Kidney (tissue), 13 donors: ENCODE measurements at regions not wholly inside any gene's neighbourhood (a gene's known extent, or its start where the extent isn't known, plus 50 kb on each side); places are given as distances from the start of the nearest gene placed in this dataset.
"Not testable (repeated sequence)": the region's sequence is repeated elsewhere in the genome, so short reads cannot be mapped to it uniquely, and the experiment has no call there.

ENCODE experiments used
- DNase-seq, 5 donors: peaks; one replicate each; pipeline ENCODE4 v3.0.0-alpha.2; 2013 to 2020
- FAIRE-seq: peaks from 2 replicates; lab custom pipeline; 2012; peaks lifted over from hg19 to GRCh38; lab: Jason Lieb, UNC
- H3K27ac ChIP-seq, 2 donors: one replicate each; pipeline ENCODE4 v1.7.0; 2013; ENCODE audit warnings: low read depth in 2 of 2, low read length in 2 of 2, inconsistent platforms in 1 of 2
- H3K27me3 ChIP-seq: one replicate; pipeline ENCODE4 v1.7.1; 2013; ENCODE audit warnings: low read length, inconsistent platforms; ENCODE audit not compliant: control insufficient read depth, insufficient read depth
- H3K36me3 ChIP-seq, 3 donors: one replicate each; pipeline versions ENCODE4 v1.7.0 to v1.7.1; 2013; ENCODE audit warnings: low read length in 3 of 3, control low read depth in 1 of 3, inconsistent platforms in 1 of 3; ENCODE audit not compliant: insufficient read depth in 3 of 3, control insufficient read depth in 2 of 3
- H3K4me1 ChIP-seq, 3 donors: one replicate each; pipeline versions ENCODE4 v1.7.0 to v1.7.1; 2013; ENCODE audit warnings: low read length in 3 of 3, inconsistent platforms in 1 of 3, low read depth in 1 of 3; ENCODE audit not compliant: control insufficient read depth in 2 of 3, insufficient read depth in 2 of 3
- H3K4me3 ChIP-seq, 3 donors: one replicate each; pipeline versions ENCODE4 v1.7.0 to v1.8.1; 2013; ENCODE audit warnings: low read length in 3 of 3, control low read depth in 1 of 3, inconsistent platforms in 1 of 3
- H3K9ac ChIP-seq, 3 donors: one replicate each; pipeline versions ENCODE4 v1.7.0 to v1.7.1; 2013; ENCODE audit warnings: low read length in 3 of 3, control low read depth in 1 of 3, inconsistent platforms in 1 of 3
- H3K9me3 ChIP-seq, 3 donors: one replicate each; pipeline versions ENCODE4 v1.7.0 to v1.7.1; 2013; ENCODE audit warnings: low read length in 3 of 3, control low read depth in 1 of 3, inconsistent platforms in 1 of 3; ENCODE audit not compliant: control insufficient read depth in 2 of 3, insufficient read depth in 1 of 3
- intact Hi-C: fragments of 100-400 bp; cut with DNase I; formaldehyde crosslinking; loops from one replicate; pipeline ENCODE4 v1.11.1; 2022
- TF ChIP-seq, protein P1 (sequence below): IDR thresholded peaks from 3 replicates; pipeline ENCODE4 v1.5.1; 2012; ENCODE audit warnings: mild to moderate bottlenecking, moderate library complexity, borderline replicate concordance; ENCODE audit not compliant: insufficient read depth; ENCODE audit errors: extremely low read depth
- donor health status: control.
- donor health status: control.
- donor health status: control.
- donor health status: control.
- donor health status: control.
- donor health status: DM: yes; HTN: yes; CAD: no.
- donor health status: Normal renal cell carcinoma (clear cell type).

DNA sequence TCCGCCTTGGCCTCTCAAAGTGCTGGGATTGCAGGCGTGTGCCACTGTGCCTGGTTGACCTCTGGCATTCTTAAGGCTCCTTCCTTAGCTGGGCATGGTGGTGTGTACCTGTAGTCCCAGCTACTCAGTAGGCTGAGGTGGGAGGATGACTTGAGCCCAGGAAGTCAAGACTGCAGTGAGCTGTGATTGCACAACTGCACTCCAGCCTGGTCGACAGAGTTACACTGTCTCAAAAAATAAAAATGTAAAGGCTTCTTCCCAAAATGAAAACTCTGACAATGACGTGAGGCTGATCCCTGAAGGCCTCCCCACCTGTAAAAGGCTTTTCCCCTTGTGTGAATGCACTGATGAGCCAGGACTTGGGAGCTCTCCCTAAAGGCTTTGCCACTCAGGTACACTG is 62.4 kb downstream of the ZBTB9 start:
- H3K4me1 ChIP-seq = no peaks in the 10 kb centered on the region
- no peak overlapping the region for H3K27ac ChIP-seq
- H3K4me3 ChIP-seq = no peak overlapping the region
- DNase-seq (no peak), FAIRE-seq (no peak)
- H3K27me3 ChIP-seq = no peaks in the 10 kb centered on the region
- no peak overlapping the region for H3K9ac ChIP-seq
- TF ChIP-seq, protein P1, sequence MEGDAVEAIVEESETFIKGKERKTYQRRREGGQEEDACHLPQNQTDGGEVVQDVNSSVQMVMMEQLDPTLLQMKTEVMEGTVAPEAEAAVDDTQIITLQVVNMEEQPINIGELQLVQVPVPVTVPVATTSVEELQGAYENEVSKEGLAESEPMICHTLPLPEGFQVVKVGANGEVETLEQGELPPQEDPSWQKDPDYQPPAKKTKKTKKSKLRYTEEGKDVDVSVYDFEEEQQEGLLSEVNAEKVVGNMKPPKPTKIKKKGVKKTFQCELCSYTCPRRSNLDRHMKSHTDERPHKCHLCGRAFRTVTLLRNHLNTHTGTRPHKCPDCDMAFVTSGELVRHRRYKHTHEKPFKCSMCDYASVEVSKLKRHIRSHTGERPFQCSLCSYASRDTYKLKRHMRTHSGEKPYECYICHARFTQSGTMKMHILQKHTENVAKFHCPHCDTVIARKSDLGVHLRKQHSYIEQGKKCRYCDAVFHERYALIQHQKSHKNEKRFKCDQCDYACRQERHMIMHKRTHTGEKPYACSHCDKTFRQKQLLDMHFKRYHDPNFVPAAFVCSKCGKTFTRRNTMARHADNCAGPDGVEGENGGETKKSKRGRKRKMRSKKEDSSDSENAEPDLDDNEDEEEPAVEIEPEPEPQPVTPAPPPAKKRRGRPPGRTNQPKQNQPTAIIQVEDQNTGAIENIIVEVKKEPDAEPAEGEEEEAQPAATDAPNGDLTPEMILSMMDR = no peak
- H3K36me3 ChIP-seq = no peaks in the 10 kb centered on the region
- intact Hi-C loops = no loop called here
- H3K9me3 ChIP-seq = no peaks in the 10 kb centered on the region

DNA sequence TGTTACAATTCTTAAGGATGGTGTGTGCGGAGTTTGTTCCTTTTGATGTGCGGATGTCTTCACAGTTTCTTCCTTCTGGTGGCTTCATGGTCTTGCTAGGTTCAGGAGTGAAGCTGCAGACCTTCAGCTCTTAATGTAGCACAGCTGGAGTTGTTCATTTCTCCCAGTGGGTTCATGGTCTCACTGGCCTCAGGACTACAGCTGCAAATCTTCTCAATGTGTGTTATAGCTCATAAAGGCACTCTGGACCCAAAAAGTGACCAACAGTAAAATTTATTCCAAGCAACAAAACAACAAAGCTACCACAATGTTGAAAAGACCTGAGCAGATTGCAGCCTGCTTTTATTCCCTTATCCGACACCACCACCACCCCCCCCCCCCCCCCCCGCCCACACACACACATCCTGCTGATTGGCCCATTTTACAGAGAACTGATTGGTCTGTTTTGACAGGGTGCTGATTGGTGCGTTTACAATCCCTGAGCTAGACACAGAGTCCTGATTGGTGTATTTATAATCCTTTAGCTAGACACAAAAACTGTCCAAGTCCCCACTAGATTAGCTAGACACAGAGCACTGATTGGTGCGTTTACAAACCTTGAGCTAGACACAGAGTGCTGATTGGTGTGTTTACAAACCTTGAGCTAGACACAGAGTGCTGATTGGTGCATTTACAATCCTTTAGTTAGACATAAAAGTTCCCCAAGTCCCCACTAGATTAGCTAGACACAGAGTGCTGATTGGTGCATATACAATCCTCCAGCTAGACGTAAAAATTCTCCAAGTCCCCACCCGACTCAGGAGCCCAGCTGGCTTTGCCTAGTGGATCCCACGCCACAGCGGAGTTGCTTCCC is 59.2 kb downstream of the BAK1 start:
- not testable (repeated sequence) for H3K4me3 ChIP-seq

DNA sequence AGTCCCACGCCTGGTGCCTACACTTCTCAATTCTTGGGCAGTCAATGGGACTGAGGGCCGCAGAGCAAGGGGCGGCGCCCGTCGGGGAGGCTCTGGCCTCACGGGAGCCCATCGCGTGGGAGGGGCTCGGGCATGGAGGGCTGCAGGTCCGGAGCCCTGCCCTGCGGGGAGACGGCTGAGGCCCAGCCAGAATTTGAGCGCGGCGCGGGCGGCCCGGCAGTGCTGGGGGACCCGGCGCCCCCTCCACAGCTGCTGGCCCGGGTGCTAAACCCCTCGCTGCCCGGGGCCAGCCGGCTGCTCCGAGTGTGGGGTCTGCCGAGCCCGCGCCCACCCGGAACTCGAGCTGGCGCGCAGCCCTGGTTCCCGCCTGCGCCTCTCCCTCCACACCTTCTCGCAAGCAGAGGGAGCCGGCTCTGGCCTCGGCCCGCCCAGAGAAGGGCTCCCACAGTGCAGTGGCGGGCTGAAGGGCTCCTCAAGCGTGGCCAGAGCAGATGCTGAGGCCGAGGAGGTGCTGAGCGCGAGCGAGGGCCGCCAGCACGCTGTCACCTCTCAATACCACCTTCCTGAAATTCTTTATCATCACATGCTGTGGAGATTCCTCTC is 58.5 kb downstream of the BAK1 start:
- no peak overlapping the region for H3K27ac ChIP-seq
- H3K36me3 ChIP-seq = no peaks in the 10 kb centered on the region
- no peak for DNase-seq
- H3K4me3 ChIP-seq = no peak overlapping the region
- no peaks in the 10 kb centered on the region for H3K9me3 ChIP-seq
- H3K27me3 ChIP-seq = no peaks in the 10 kb centered on the region
- TF ChIP-seq, protein P1 = no peak
- H3K4me1 ChIP-seq = no peaks in the 10 kb centered on the region
- FAIRE-seq = no peak
- no peak overlapping the region for H3K9ac ChIP-seq
- intact Hi-C loops = no loop called here

More for the DNA sequence above, 59.2 kb downstream of the BAK1 start:
- H3K4me1 ChIP-seq, H3K9ac ChIP-seq, intact Hi-C loops, H3K9me3 ChIP-seq, H3K36me3 ChIP-seq, H3K27ac ChIP-seq, FAIRE-seq, H3K27me3 ChIP-seq: not testable (repeated sequence)
- DNase-seq = peak in 2 of 5 donors; percentile 14 to 66
